Adrenal gland (tissue), 5 donors: ENCODE measurements at regions not wholly inside any gene's neighbourhood (a gene's known extent, or its start where the extent isn't known, plus 50 kb on each side); places are given as distances from the start of the nearest gene placed in this dataset.
"Not testable (repeated sequence)": the region's sequence is repeated elsewhere in the genome, so short reads cannot be mapped to it uniquely, and the experiment has no call there.

ENCODE experiments used
- CTCF ChIP-seq, 6 experiments: fragments of 450-650 bp in 4 of 6; fragments of 200-600 bp in 2 of 6; sonication (generic) in 1 of 6; IDR thresholded peaks; 1 replicate in 5 of 6; 2 replicates in 1 of 6; pipeline versions ENCODE4 v1.5.1 to v1.8.0; 2016 to 2021; ENCODE audit warnings: antibody characterized with exemption in 6 of 6, mild to moderate bottlenecking in 2 of 6, moderate library complexity in 1 of 6
- POLR2A ChIP-seq, 2 donors: fragments of 450-650 bp; IDR thresholded peaks; one replicate each; pipeline ENCODE4 v1.6.1; 2017; ENCODE audit warnings: antibody characterized with exemption in 2 of 2, mild to moderate bottlenecking in 2 of 2, moderate library complexity in 1 of 2
- donor health status: DM: no; HTN: no; CAD: no.

GRCh38 chr21:7956998-7957712, 2564.2 kb upstream of the TPTE start:
- TF ChIP-seq POLR2A, CTCF (IDR thresholded peaks at IDR 0.05): not testable (repeated sequence)
